ENCODE measurements at regions not wholly inside any gene's neighbourhood (a gene's known extent, or its start where the extent isn't known, plus 50 kb on each side); places are given as distances from the start of the nearest gene placed in this dataset.

DNA sequence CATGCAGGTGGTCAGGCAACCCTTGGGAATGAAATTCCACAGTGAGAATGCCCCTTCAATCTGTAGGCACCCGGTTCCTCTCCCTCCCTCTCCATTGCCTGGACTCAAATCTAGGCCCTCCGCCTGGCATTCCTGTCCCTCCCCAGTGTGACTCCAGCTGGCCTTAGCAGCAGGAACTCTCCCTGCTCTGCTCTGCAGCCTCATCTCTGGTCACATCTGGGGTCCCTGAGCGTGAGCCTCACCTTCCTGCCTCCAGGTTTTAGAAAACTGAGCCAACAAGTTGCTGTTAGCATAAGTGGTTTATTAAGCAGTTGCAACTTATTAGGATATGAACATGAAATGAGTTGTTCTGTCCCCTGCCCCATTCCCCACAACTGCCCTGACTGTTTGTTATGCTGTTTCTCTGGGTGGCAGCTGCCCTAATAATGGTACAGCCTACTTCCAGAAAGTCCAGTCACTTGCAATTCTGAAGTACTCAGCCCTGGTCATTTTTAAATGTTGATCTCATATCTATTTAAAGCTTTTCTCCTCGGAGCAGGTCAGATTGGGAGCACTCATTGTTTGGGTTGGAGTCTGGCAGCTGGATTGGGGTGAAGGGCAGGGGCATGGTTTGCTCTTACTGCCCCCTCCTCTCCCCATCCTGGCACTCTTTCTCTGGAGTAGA lies 63.0 kb upstream of the ANKRD34C start:
- Histone ChIP-seq H4K20me1 (ENCODE audit: insufficient read depth) (no peaks in the 10 kb centered on the region), H3K79me2 (ENCODE audit: low read depth) (no peaks in the 10 kb centered on the region), H3K4me3 (no peak overlapping the region), H3K4me2 (no peak overlapping the region), H3K27ac (no peak overlapping the region), H3F3A (ENCODE audit: insufficient read depth, low read depth) (no peaks in the 10 kb centered on the region), H3K27me3 (ENCODE audit: insufficient read depth, low read depth) (peaks cover 35% of the 10 kb centered on the region), H3K9me3 (ENCODE audit: insufficient read depth, low read depth) (peaks cover 5% of the 10 kb centered on the region; the same call in 1 of the 2 replicates), H2AFZ (no peak overlapping the region), H3K9me2 (ENCODE audit: insufficient read depth) (no peaks in the 10 kb centered on the region), H3K36me3 (ENCODE audit: low read depth) (no peaks in the 10 kb centered on the region), H3K4me1 (replicated peaks; ENCODE audit: insufficient read depth) (peaks cover 6% of the 10 kb centered on the region; the same call in 1 of the 2 replicates)
- CTCF ChIA-PET, result no interaction called here
- intact Hi-C loops (cut with micrococcal nuclease; ENCODE audit: unreplicated experiment), result no loop called here
- DNase-seq, result no peak
- POLR2A ChIA-PET (ENCODE audit: unreplicated experiment), result no interaction called here
- TF ChIP-seq, protein P1, sequence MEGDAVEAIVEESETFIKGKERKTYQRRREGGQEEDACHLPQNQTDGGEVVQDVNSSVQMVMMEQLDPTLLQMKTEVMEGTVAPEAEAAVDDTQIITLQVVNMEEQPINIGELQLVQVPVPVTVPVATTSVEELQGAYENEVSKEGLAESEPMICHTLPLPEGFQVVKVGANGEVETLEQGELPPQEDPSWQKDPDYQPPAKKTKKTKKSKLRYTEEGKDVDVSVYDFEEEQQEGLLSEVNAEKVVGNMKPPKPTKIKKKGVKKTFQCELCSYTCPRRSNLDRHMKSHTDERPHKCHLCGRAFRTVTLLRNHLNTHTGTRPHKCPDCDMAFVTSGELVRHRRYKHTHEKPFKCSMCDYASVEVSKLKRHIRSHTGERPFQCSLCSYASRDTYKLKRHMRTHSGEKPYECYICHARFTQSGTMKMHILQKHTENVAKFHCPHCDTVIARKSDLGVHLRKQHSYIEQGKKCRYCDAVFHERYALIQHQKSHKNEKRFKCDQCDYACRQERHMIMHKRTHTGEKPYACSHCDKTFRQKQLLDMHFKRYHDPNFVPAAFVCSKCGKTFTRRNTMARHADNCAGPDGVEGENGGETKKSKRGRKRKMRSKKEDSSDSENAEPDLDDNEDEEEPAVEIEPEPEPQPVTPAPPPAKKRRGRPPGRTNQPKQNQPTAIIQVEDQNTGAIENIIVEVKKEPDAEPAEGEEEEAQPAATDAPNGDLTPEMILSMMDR (conservative IDR thresholded peaks at IDR 0.05), result no peak
- no peak for TF ChIP-seq EZH2 (IDR thresholded peaks at IDR 0.05; ENCODE audit: low read depth)
- BruUV-seq (replicated peaks), result no TSS peak

DNA sequence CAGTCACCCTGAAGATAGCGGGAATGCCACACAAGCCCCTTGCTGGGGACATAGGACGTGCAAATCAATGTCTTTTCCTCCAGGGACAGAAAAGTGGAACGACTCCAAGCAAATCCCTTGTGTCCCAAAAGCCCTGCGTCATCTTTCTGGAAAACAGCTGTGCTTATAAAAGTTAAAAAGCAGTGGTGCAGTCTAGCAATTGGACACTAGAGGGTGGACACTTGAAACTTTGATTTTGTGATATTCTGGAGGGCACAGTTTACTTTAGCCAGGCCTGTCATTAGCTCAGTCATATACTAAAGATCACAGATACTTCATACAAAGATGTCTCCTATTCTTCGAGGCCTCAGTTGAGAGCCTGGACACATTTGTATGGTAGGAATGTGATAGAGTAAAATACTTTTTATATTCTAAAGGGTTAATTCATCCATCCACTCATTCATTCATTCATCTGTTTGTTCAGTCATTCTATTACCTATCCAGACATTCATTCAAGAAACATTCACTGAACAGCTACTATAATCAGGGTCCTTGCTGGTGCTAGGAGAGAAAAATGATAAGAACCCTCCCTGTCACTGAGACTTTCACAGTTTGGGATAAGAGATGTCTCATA lies 63.8 kb upstream of the ANKRD34C start:
- peaks cover 5% of the 10 kb centered on the region; the same call in 1 of the 2 replicates for H3K9me3 ChIP-seq (ENCODE audit: insufficient read depth, low read depth)
- DNase-seq, result no peak
- no TSS peak for BruUV-seq (replicated peaks)
- CTCF ChIA-PET, result no interaction called here
- no peaks in the 10 kb centered on the region for H3K9me2 ChIP-seq (ENCODE audit: insufficient read depth)
- no peaks in the 10 kb centered on the region for H3K79me2 ChIP-seq (ENCODE audit: low read depth)
- peaks cover 6% of the 10 kb centered on the region; the same call in 1 of the 2 replicates for H3K4me1 ChIP-seq (replicated peaks; ENCODE audit: insufficient read depth)
- no peak overlapping the region for H3K27ac ChIP-seq
- H2AFZ ChIP-seq, result no peak overlapping the region
- H4K20me1 ChIP-seq (ENCODE audit: insufficient read depth), result no peaks in the 10 kb centered on the region
- intact Hi-C loops (cut with micrococcal nuclease; ENCODE audit: unreplicated experiment), result no loop called here
- TF ChIP-seq, protein P1 (conservative IDR thresholded peaks at IDR 0.05), result peak; percentile 69
- no peak for TF ChIP-seq EZH2 (IDR thresholded peaks at IDR 0.05; ENCODE audit: low read depth)
- no peaks in the 10 kb centered on the region for H3F3A ChIP-seq (ENCODE audit: insufficient read depth, low read depth)
- H3K4me2 ChIP-seq, result no peak overlapping the region
- no peaks in the 10 kb centered on the region for H3K36me3 ChIP-seq (ENCODE audit: low read depth)
- H3K4me3 ChIP-seq, result no peak overlapping the region
- POLR2A ChIA-PET (ENCODE audit: unreplicated experiment), result no interaction called here
- peaks cover 39% of the 10 kb centered on the region for H3K27me3 ChIP-seq (ENCODE audit: insufficient read depth, low read depth)

DNA sequence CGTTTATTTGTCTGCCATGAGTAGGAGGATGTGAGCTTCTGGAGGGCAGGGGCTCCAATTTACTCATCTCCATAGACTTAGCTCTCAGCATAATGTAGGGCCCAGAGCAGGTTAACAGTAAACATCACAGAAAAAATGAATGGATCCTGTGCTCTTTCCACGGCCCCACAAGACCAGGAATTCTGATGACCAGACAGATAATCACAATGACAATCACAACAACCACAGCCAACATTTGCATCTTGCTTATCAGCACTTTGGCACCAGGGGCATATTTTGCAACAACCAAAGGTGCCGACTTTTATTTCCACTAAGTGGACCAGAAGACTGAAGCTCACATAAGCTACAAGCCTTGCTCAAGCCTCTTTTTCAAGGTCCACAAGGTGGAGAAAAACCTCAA lies 68.9 kb upstream of the ANKRD34C start:
- Histone ChIP-seq H3K4me2 (no peak overlapping the region), H3K9me2 (ENCODE audit: insufficient read depth) (no peaks in the 10 kb centered on the region), H3K4me3 (no peak overlapping the region), H3K9me3 (ENCODE audit: insufficient read depth, low read depth) (peaks cover 5% of the 10 kb centered on the region; the same call in 1 of the 2 replicates), H3K4me1 (replicated peaks; ENCODE audit: insufficient read depth) (no peaks in the 10 kb centered on the region), H2AFZ (no peak overlapping the region), H3F3A (ENCODE audit: insufficient read depth, low read depth) (no peaks in the 10 kb centered on the region), H3K27ac (no peak overlapping the region), H3K27me3 (ENCODE audit: insufficient read depth, low read depth) (peaks cover 39% of the 10 kb centered on the region), H3K36me3 (ENCODE audit: low read depth) (no peaks in the 10 kb centered on the region), H3K79me2 (ENCODE audit: low read depth) (no peaks in the 10 kb centered on the region), H4K20me1 (ENCODE audit: insufficient read depth) (no peaks in the 10 kb centered on the region)
- ChIA-PET CTCF (no interaction called here), POLR2A (ENCODE audit: unreplicated experiment) (no interaction called here)
- DNase-seq, result no peak
- intact Hi-C loops (cut with micrococcal nuclease; ENCODE audit: unreplicated experiment), result no loop called here
- BruUV-seq (replicated peaks), result no TSS peak
- TF ChIP-seq EZH2 (IDR thresholded peaks at IDR 0.05; ENCODE audit: low read depth), result no peak
- TF ChIP-seq, protein P1 (conservative IDR thresholded peaks at IDR 0.05), result no peak
